ENCODE measurements at regions not wholly inside any gene's neighbourhood (a gene's known extent, or its start where the extent isn't known, plus 50 kb on each side); places are given as distances from the start of the nearest gene placed in this dataset.
"Not testable (repeated sequence)": the region's sequence is repeated elsewhere in the genome, so short reads cannot be mapped to it uniquely, and the experiment has no call there.

- Histone ChIP-seq H3K4me3 (no peak overlapping the region), H3K4me1 (no peaks in the 10 kb centered on the region), H3K36me3 (no peaks in the 10 kb centered on the region), H3K27me3 (replicated peaks in 1 of 7) (no peaks in the 10 kb centered on the region), H3K9me3 (peaks cover 0 to 14% (median 9%) of the 10 kb centered on the region in 8 donors), H3K27ac (no peak overlapping the region)
- intact Hi-C loops (cut with DNase I; ENCODE audit: low total_unique reads): no loop called here
- WGBS, 5 donors: 53 to 67% (median 62%) methylated on average over 3 of the region's 3 CpGs
- TF ChIP-seq POLR2AphosphoS5 (IDR thresholded peaks at IDR 0.05): no peak
- TF ChIP-seq CTCF (IDR thresholded peaks at IDR 0.05 in 8 of 11, conservative IDR thresholded peaks at IDR 0.05 in 3 of 11): no peak
- TF ChIP-seq POLR2A (IDR thresholded peaks at IDR 0.05): no peak
- DNase-seq: no peak
Measured at GRCh38 chr18:66011916-66012315, 261.1 kb downstream of the CDH7 start.

- Histone ChIP-seq H3K36me3 (no peaks in the 10 kb centered on the region), H3K9me3 (peaks cover 0 to 40% (median 18%) of the 10 kb centered on the region in 8 donors), H3K27ac (no peak overlapping the region), H3K27me3 (replicated peaks in 1 of 7) (no peaks in the 10 kb centered on the region), H3K4me3 (no peak overlapping the region), H3K4me1 (no peaks in the 10 kb centered on the region)
- TF ChIP-seq POLR2AphosphoS5 (IDR thresholded peaks at IDR 0.05) (no peak), POLR2A (IDR thresholded peaks at IDR 0.05) (no peak), CTCF (IDR thresholded peaks at IDR 0.05 in 8 of 11, conservative IDR thresholded peaks at IDR 0.05 in 3 of 11) (no peak)
- intact Hi-C loops (cut with DNase I; ENCODE audit: low total_unique reads): no loop called here
- 72 to 95% (median 89%) methylated on average over 7 to 28 of the region's 28 CpGs for WGBS, 5 donors
- DNase-seq: peak; percentile 62
Measured at GRCh38 chr18:66005831-66006588, 255.2 kb downstream of the CDH7 start.

GRCh38 chr18:65998971-65999700, 248.3 kb downstream of the CDH7 start:
- H3K36me3 ChIP-seq; H3K27me3 ChIP-seq (replicated peaks in 1 of 7); H3K27ac ChIP-seq; DNase-seq; intact Hi-C loops (cut with DNase I; ENCODE audit: low total_unique reads); H3K4me1 ChIP-seq; H3K4me3 ChIP-seq; H3K9me3 ChIP-seq: not testable (repeated sequence)
- 85 to 95% (median 87%) methylated on average over 11 of the region's 11 CpGs for WGBS, 5 donors

GRCh38 chr18:65995206-65995605, 244.4 kb downstream of the CDH7 start:
- H3K27me3 ChIP-seq (replicated peaks in 1 of 7): no peaks in the 10 kb centered on the region
- H3K36me3 ChIP-seq: no peaks in the 10 kb centered on the region
- no peaks in the 10 kb centered on the region for H3K9me3 ChIP-seq
- no peak overlapping the region for H3K27ac ChIP-seq
- H3K4me3 ChIP-seq: no peak overlapping the region
- no peak for DNase-seq
- 63 to 76% (median 65%) methylated on average over 3 of the region's 3 CpGs for WGBS, 5 donors
- TF ChIP-seq POLR2A (IDR thresholded peaks at IDR 0.05) (no peak), CTCF (IDR thresholded peaks at IDR 0.05 in 8 of 11, conservative IDR thresholded peaks at IDR 0.05 in 3 of 11) (no peak), POLR2AphosphoS5 (IDR thresholded peaks at IDR 0.05) (no peak)
- no peaks in the 10 kb centered on the region for H3K4me1 ChIP-seq
- intact Hi-C loops (cut with DNase I; ENCODE audit: low total_unique reads): no loop called here
